SJSA1 (cell line): ENCODE measurements at regions not wholly inside any gene's neighbourhood (a gene's known extent, or its start where the extent isn't known, plus 50 kb on each side); places are given as distances from the start of the nearest gene placed in this dataset.

ENCODE experiments used
- DNase-seq, 2 experiments: peaks; one replicate each; pipeline ENCODE4 v3.0.0-alpha.2; 2015 to 2020; ENCODE audit warnings: low spot score in 2 of 2, low read depth in 1 of 2
- H3K27ac ChIP-seq: fragments of 250-450 bp; sonication (Bioruptor Pico); 2 replicates; pipeline ENCODE4 v1.5.1; 2020; ENCODE audit warnings: mild to moderate bottlenecking, moderate library complexity
- H3K27me3 ChIP-seq: fragments of 250-450 bp; sonication (Bioruptor Pico); replicated peaks from 2 replicates; pipeline ENCODE4 v1.5.1; 2020; ENCODE audit warnings: mild to moderate bottlenecking, moderate library complexity
- H3K36me3 ChIP-seq: fragments of 250-450 bp; sonication (Bioruptor Pico); 2 replicates; pipeline ENCODE4 v1.5.1; 2020; ENCODE audit warnings: mild to moderate bottlenecking
- H3K4me1 ChIP-seq: fragments of 250-450 bp; sonication (Bioruptor Pico); replicated peaks from 2 replicates; pipeline ENCODE4 v1.6.1; 2021; ENCODE audit warnings: mild to moderate bottlenecking
- H3K4me3 ChIP-seq: fragments of 250-450 bp; sonication (Bioruptor Pico); 2 replicates; pipeline ENCODE4 v1.5.1; 2020; ENCODE audit warnings: mild to moderate bottlenecking
- H3K9me3 ChIP-seq: fragments of 250-450 bp; sonication (Bioruptor Pico); replicated peaks from 2 replicates; pipeline ENCODE4 v1.5.1; 2020; ENCODE audit warnings: mild to moderate bottlenecking

GRCh38 chr9:89715318-89715858 lies 110.6 kb downstream of the GADD45G start:
- no peaks in the 10 kb centered on the region for H3K27me3 ChIP-seq
- no peaks in the 10 kb centered on the region for H3K9me3 ChIP-seq
- no peak for DNase-seq
- H3K4me1 ChIP-seq = no peaks in the 10 kb centered on the region
- H3K4me3 ChIP-seq = no peak overlapping the region
- H3K36me3 ChIP-seq = no peaks in the 10 kb centered on the region
- no peak overlapping the region for H3K27ac ChIP-seq

GRCh38 chr9:89715881-89716280 lies 111.1 kb downstream of the GADD45G start:
- Histone ChIP-seq H3K27me3 (no peaks in the 10 kb centered on the region), H3K4me1 (no peaks in the 10 kb centered on the region), H3K27ac (no peak overlapping the region), H3K4me3 (no peak overlapping the region), H3K36me3 (no peaks in the 10 kb centered on the region), H3K9me3 (no peaks in the 10 kb centered on the region)
- DNase-seq = no peak

GRCh38 chr9:89716559-89716958 lies 111.7 kb downstream of the GADD45G start:
- DNase-seq = no peak
- Histone ChIP-seq H3K4me3 (no peak overlapping the region), H3K4me1 (no peaks in the 10 kb centered on the region), H3K27ac (no peak overlapping the region), H3K9me3 (no peaks in the 10 kb centered on the region), H3K27me3 (no peaks in the 10 kb centered on the region), H3K36me3 (no peaks in the 10 kb centered on the region)

GRCh38 chr9:89718176-89718575 lies 113.4 kb downstream of the GADD45G start:
- no peak overlapping the region for H3K4me3 ChIP-seq
- H3K4me1 ChIP-seq = no peaks in the 10 kb centered on the region
- H3K27ac ChIP-seq = no peak overlapping the region
- no peak for DNase-seq
- no peaks in the 10 kb centered on the region for H3K36me3 ChIP-seq
- H3K27me3 ChIP-seq = no peaks in the 10 kb centered on the region
- H3K9me3 ChIP-seq = no peaks in the 10 kb centered on the region

GRCh38 chr9:89718651-89719050 lies 113.8 kb downstream of the GADD45G start:
- H3K27me3 ChIP-seq = no peaks in the 10 kb centered on the region
- no peaks in the 10 kb centered on the region for H3K36me3 ChIP-seq
- H3K27ac ChIP-seq = no peak overlapping the region
- DNase-seq = no peak
- H3K4me3 ChIP-seq = no peak overlapping the region
- no peaks in the 10 kb centered on the region for H3K9me3 ChIP-seq
- H3K4me1 ChIP-seq = no peaks in the 10 kb centered on the region

- H3K4me3 ChIP-seq = no peak overlapping the region
- no peaks in the 10 kb centered on the region for H3K4me1 ChIP-seq
- DNase-seq = no peak
- no peak overlapping the region for H3K27ac ChIP-seq
- H3K27me3 ChIP-seq = no peaks in the 10 kb centered on the region
- no peaks in the 10 kb centered on the region for H3K36me3 ChIP-seq
- H3K9me3 ChIP-seq = no peaks in the 10 kb centered on the region
These were observed 114.4 kb downstream of the GADD45G start for GRCh38 chr9:89719202-89719601.

GRCh38 chr9:89720696-89721175 lies 115.9 kb downstream of the GADD45G start:
- Histone ChIP-seq H3K4me3 (no peak overlapping the region), H3K9me3 (no peaks in the 10 kb centered on the region), H3K27ac (no peak overlapping the region), H3K36me3 (no peaks in the 10 kb centered on the region), H3K4me1 (no peaks in the 10 kb centered on the region), H3K27me3 (no peaks in the 10 kb centered on the region)
- no peak for DNase-seq

- no peak overlapping the region for H3K27ac ChIP-seq
- no peaks in the 10 kb centered on the region for H3K36me3 ChIP-seq
- H3K4me3 ChIP-seq = no peak overlapping the region
- no peak for DNase-seq
- no peaks in the 10 kb centered on the region for H3K27me3 ChIP-seq
- no peaks in the 10 kb centered on the region for H3K4me1 ChIP-seq
- H3K9me3 ChIP-seq = no peaks in the 10 kb centered on the region
These were observed 116.4 kb downstream of the GADD45G start for GRCh38 chr9:89721176-89721700.

GRCh38 chr9:89721971-89722530 lies 117.2 kb downstream of the GADD45G start:
- no peak overlapping the region for H3K4me3 ChIP-seq
- no peaks in the 10 kb centered on the region for H3K4me1 ChIP-seq
- H3K9me3 ChIP-seq = no peaks in the 10 kb centered on the region
- H3K27ac ChIP-seq = no peak overlapping the region
- no peaks in the 10 kb centered on the region for H3K27me3 ChIP-seq
- DNase-seq = no peak
- no peaks in the 10 kb centered on the region for H3K36me3 ChIP-seq

- no peak for DNase-seq
- no peaks in the 10 kb centered on the region for H3K27me3 ChIP-seq
- H3K9me3 ChIP-seq = no peaks in the 10 kb centered on the region
- H3K4me3 ChIP-seq = no peak overlapping the region
- H3K4me1 ChIP-seq = no peaks in the 10 kb centered on the region
- H3K36me3 ChIP-seq = no peaks in the 10 kb centered on the region
- H3K27ac ChIP-seq = no peak overlapping the region
These were observed 117.9 kb downstream of the GADD45G start for GRCh38 chr9:89722712-89723111.

- Histone ChIP-seq H3K27me3 (no peaks in the 10 kb centered on the region), H3K9me3 (no peaks in the 10 kb centered on the region), H3K4me1 (no peaks in the 10 kb centered on the region), H3K36me3 (no peaks in the 10 kb centered on the region), H3K27ac (no peak overlapping the region), H3K4me3 (no peak overlapping the region)
- no peak for DNase-seq
These were observed 118.8 kb downstream of the GADD45G start for GRCh38 chr9:89723469-89724100.

- Histone ChIP-seq H3K27ac (no peak overlapping the region), H3K27me3 (no peaks in the 10 kb centered on the region), H3K4me3 (no peak overlapping the region), H3K36me3 (no peaks in the 10 kb centered on the region), H3K9me3 (no peaks in the 10 kb centered on the region), H3K4me1 (no peaks in the 10 kb centered on the region)
- DNase-seq = no peak
These were observed 119.8 kb downstream of the GADD45G start for GRCh38 chr9:89724659-89725058.

- Histone ChIP-seq H3K27me3 (no peaks in the 10 kb centered on the region), H3K4me1 (no peaks in the 10 kb centered on the region), H3K27ac (no peak overlapping the region), H3K36me3 (no peaks in the 10 kb centered on the region), H3K4me3 (no peak overlapping the region), H3K9me3 (no peaks in the 10 kb centered on the region)
- no peak for DNase-seq
These were observed 120.5 kb downstream of the GADD45G start for GRCh38 chr9:89725271-89725670.

- no peaks in the 10 kb centered on the region for H3K27me3 ChIP-seq
- no peak overlapping the region for H3K4me3 ChIP-seq
- no peak for DNase-seq
- H3K36me3 ChIP-seq = no peaks in the 10 kb centered on the region
- no peaks in the 10 kb centered on the region for H3K9me3 ChIP-seq
- no peaks in the 10 kb centered on the region for H3K4me1 ChIP-seq
- H3K27ac ChIP-seq = no peak overlapping the region
These were observed 125.2 kb downstream of the GADD45G start for GRCh38 chr9:89729954-89730530.
